Activated CD4-positive, alpha-beta T cell treated with anti-CD3 and anti-CD28 coated beads, Interleukin-2, amount 50 U/mL, for 24 hours (primary cell): ENCODE measurements at regions not wholly inside any gene's neighbourhood (a gene's known extent, or its start where the extent isn't known, plus 50 kb on each side); places are given as distances from the start of the nearest gene placed in this dataset.
"Not testable (repeated sequence)": the region's sequence is repeated elsewhere in the genome, so short reads cannot be mapped to it uniquely, and the experiment has no call there.

ENCODE experiments used
- DNase-seq, 2 donors: peaks; one replicate each; pipeline ENCODE4 v3.0.0-alpha.2; 2020; ENCODE audit warnings: low read depth in 1 of 2, low spot score in 1 of 2

GRCh38 chr15:77897896-77898406 lies 179.6 kb downstream of the TBC1D2B start:
- no peak for DNase-seq

- not testable (repeated sequence) for DNase-seq
Observed at GRCh38 chr15:77897113-77897895, 180.2 kb downstream of the TBC1D2B start.

GRCh38 chr15:77896147-77897112 lies 181.1 kb downstream of the TBC1D2B start:
- not testable (repeated sequence) for DNase-seq

GRCh38 chr15:77895742-77896141 lies 181.8 kb downstream of the TBC1D2B start:
- no peak for DNase-seq

GRCh38 chr15:77895145-77895544 lies 182.4 kb downstream of the TBC1D2B start:
- not testable (repeated sequence) for DNase-seq

GRCh38 chr15:77893671-77894640 lies 183.6 kb downstream of the TBC1D2B start:
- not testable (repeated sequence) for DNase-seq

GRCh38 chr15:77893246-77893645 lies 184.3 kb downstream of the TBC1D2B start:
- DNase-seq: not testable (repeated sequence)

- no peak for DNase-seq
Observed at GRCh38 chr15:77892335-77892734, 185.2 kb downstream of the TBC1D2B start.

GRCh38 chr15:77891862-77892261 lies 185.6 kb downstream of the TBC1D2B start:
- not testable (repeated sequence) for DNase-seq

- not testable (repeated sequence) for DNase-seq
Observed at GRCh38 chr15:77890911-77891801, 186.4 kb downstream of the TBC1D2B start.

GRCh38 chr15:77889828-77890725 lies 187.4 kb downstream of the TBC1D2B start:
- not testable (repeated sequence) for DNase-seq

GRCh38 chr15:77889009-77889806 lies 188.3 kb downstream of the TBC1D2B start:
- DNase-seq: no peak

GRCh38 chr15:77887563-77888429 lies 189.7 kb downstream of the TBC1D2B start:
- not testable (repeated sequence) for DNase-seq

- DNase-seq: no peak
Observed at GRCh38 chr15:77886805-77887448, 190.6 kb downstream of the TBC1D2B start.

- DNase-seq: not testable (repeated sequence)
Observed at GRCh38 chr15:77885877-77886500, 191.5 kb downstream of the TBC1D2B start.

GRCh38 chr15:77883012-77883411 lies 194.5 kb downstream of the TBC1D2B start:
- not testable (repeated sequence) for DNase-seq
